ENCODE measurements at regions not wholly inside any gene's neighbourhood (a gene's known extent, or its start where the extent isn't known, plus 50 kb on each side); places are given as distances from the start of the nearest gene placed in this dataset.
"Not testable (repeated sequence)": the region's sequence is repeated elsewhere in the genome, so short reads cannot be mapped to it uniquely, and the experiment has no call there.

- no peak for DNase-seq (ENCODE audit: low read depth in 3 of 3)
These were observed 127.5 kb downstream of the VPREB1 start for GRCh38 chr22:22372086-22372485.

- no peak for DNase-seq (ENCODE audit: low read depth in 3 of 3)
These were observed 129.6 kb downstream of the VPREB1 start for GRCh38 chr22:22374163-22374562.

GRCh38 chr22:22374579-22374978 is 130.0 kb downstream of the VPREB1 start:
- DNase-seq (ENCODE audit: low read depth in 3 of 3): no peak

GRCh38 chr22:22375576-22376351 is 131.2 kb downstream of the VPREB1 start:
- DNase-seq (ENCODE audit: low read depth in 3 of 3): no peak

GRCh38 chr22:22376352-22376706 is 131.7 kb downstream of the VPREB1 start:
- DNase-seq (ENCODE audit: low read depth in 3 of 3): no peak

GRCh38 chr22:22376884-22377283 is 131.7 kb downstream of the ZNF280B start:
- DNase-seq (ENCODE audit: low read depth in 3 of 3): not testable (repeated sequence)

- no peak for DNase-seq (ENCODE audit: low read depth in 3 of 3)
These were observed 131.2 kb downstream of the ZNF280B start for GRCh38 chr22:22377335-22377734.

- no peak for DNase-seq (ENCODE audit: low read depth in 3 of 3)
These were observed 129.8 kb downstream of the ZNF280B start for GRCh38 chr22:22378446-22379415.

- no peak for DNase-seq (ENCODE audit: low read depth in 3 of 3)
These were observed 128.2 kb downstream of the ZNF280B start for GRCh38 chr22:22380098-22381030.

- DNase-seq (ENCODE audit: low read depth in 3 of 3): not testable (repeated sequence)
These were observed 127.2 kb downstream of the ZNF280B start for GRCh38 chr22:22381292-22381691.

- DNase-seq (ENCODE audit: low read depth in 3 of 3): no peak
These were observed 124.3 kb downstream of the ZNF280B start for GRCh38 chr22:22384267-22384666.

GRCh38 chr22:22384668-22385244 is 123.8 kb downstream of the ZNF280B start:
- DNase-seq (ENCODE audit: low read depth in 3 of 3): no peak

GRCh38 chr22:22386602-22387385 is 121.7 kb downstream of the ZNF280B start:
- no peak for DNase-seq (ENCODE audit: low read depth in 3 of 3)

- DNase-seq (ENCODE audit: low read depth in 3 of 3): no peak
These were observed 121.2 kb downstream of the ZNF280B start for GRCh38 chr22:22387386-22387736.

- DNase-seq (ENCODE audit: low read depth in 3 of 3): no peak
These were observed 120.5 kb downstream of the ZNF280B start for GRCh38 chr22:22388090-22388489.

- DNase-seq (ENCODE audit: low read depth in 3 of 3): no peak
These were observed 120.0 kb downstream of the ZNF280B start for GRCh38 chr22:22388494-22388893.

GRCh38 chr22:22389467-22389866 is 119.1 kb downstream of the ZNF280B start:
- DNase-seq (ENCODE audit: low read depth in 3 of 3): no peak

- DNase-seq (ENCODE audit: low read depth in 3 of 3): no peak
These were observed 117.6 kb downstream of the ZNF280B start for GRCh38 chr22:22390989-22391388.

GRCh38 chr22:22391543-22391942 is 117.0 kb downstream of the ZNF280B start:
- DNase-seq (ENCODE audit: low read depth in 3 of 3): no peak

- DNase-seq (ENCODE audit: low read depth in 3 of 3): no peak
These were observed 116.4 kb downstream of the ZNF280B start for GRCh38 chr22:22392131-22392530.

- no peak for DNase-seq (ENCODE audit: low read depth in 3 of 3)
These were observed 114.0 kb downstream of the ZNF280B start for GRCh38 chr22:22394591-22394990.
